ENCODE measurements at regions not wholly inside any gene's neighbourhood (a gene's known extent, or its start where the extent isn't known, plus 50 kb on each side); places are given as distances from the start of the nearest gene placed in this dataset.

DNA sequence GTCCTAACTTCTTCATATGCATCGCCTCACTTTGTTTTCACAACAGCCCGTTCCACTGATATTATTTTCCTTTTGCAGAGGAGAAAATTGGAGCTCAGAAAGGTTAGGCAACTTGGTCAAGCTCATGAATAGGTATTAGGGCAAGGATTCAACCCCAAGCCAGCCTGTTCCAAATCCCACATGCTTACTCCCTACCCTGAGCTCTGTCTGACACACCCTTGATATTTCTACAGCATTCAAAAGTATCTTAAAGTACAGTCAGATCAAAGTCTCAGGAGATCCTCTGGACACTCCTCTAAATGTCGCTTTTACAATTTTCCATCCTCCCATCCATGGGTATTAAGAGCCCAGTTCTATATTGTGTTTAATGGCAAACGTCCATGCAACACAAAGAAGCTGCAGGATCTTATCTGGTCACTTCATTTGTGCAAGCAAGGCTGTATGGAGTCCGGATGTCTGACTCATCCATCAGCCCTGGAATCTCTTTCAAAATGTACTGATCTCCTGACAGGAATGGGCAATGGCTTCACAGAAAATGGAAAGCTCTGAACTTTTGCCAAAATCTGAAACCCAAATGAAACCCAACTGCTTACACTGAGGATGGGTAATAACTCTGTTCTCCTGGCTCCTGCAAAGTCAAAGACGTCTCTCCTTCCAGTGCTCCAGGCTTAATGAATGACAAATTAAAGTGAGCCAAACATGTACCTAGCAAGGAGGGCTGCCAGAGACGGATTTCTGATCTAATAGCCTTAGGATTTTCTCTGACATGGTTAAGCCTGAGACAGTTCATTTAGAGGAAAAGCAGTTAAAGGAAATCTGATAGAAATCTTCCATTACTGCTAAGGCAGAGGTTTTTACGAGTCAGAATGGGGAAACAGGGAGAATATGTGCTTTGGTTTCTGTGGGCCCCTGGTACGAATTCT lies 230.9 kb upstream of the RORA start:
- TF ChIP-seq, protein P1, sequence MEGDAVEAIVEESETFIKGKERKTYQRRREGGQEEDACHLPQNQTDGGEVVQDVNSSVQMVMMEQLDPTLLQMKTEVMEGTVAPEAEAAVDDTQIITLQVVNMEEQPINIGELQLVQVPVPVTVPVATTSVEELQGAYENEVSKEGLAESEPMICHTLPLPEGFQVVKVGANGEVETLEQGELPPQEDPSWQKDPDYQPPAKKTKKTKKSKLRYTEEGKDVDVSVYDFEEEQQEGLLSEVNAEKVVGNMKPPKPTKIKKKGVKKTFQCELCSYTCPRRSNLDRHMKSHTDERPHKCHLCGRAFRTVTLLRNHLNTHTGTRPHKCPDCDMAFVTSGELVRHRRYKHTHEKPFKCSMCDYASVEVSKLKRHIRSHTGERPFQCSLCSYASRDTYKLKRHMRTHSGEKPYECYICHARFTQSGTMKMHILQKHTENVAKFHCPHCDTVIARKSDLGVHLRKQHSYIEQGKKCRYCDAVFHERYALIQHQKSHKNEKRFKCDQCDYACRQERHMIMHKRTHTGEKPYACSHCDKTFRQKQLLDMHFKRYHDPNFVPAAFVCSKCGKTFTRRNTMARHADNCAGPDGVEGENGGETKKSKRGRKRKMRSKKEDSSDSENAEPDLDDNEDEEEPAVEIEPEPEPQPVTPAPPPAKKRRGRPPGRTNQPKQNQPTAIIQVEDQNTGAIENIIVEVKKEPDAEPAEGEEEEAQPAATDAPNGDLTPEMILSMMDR (IDR thresholded peaks at IDR 0.05; ENCODE audit: low read length): no peak
- no peak for TF ChIP-seq EZH2 (IDR thresholded peaks at IDR 0.05; ENCODE audit: borderline replicate concordance, low read length)
